HG02943 (cell line): ENCODE measurements at regions not wholly inside any gene's neighbourhood (a gene's known extent, or its start where the extent isn't known, plus 50 kb on each side); places are given as distances from the start of the nearest gene placed in this dataset.

Experiments
- ATAC-seq: cut with Tn5 transposase; IDR thresholded peaks from one replicate; pipeline ENCODE4 v1.9.1; 2021; ENCODE audit warnings: mild to moderate bottlenecking, low read depth, moderate library complexity; ENCODE audit not compliant: unreplicated experiment

GRCh38 chr2:34402376-34402775 is 803.3 kb upstream of the FAM98A start:
- ATAC-seq, result no peak

GRCh38 chr2:34401186-34401585 is 802.1 kb upstream of the FAM98A start:
- ATAC-seq, result no peak

GRCh38 chr2:34388446-34388845 is 789.3 kb upstream of the FAM98A start:
- no peak for ATAC-seq

- no peak for ATAC-seq
Observed at GRCh38 chr2:34387536-34387935, 788.4 kb upstream of the FAM98A start.

GRCh38 chr2:34379586-34379985 is 780.5 kb upstream of the FAM98A start:
- no peak for ATAC-seq

- no peak for ATAC-seq
Observed at GRCh38 chr2:34373586-34374233, 774.6 kb upstream of the FAM98A start.

- ATAC-seq, result no peak
Observed at GRCh38 chr2:34372967-34373366, 773.9 kb upstream of the FAM98A start.

GRCh38 chr2:34371711-34372110 is 772.6 kb upstream of the FAM98A start:
- ATAC-seq, result no peak

GRCh38 chr2:34368304-34368703 is 769.2 kb upstream of the FAM98A start:
- ATAC-seq, result no peak

GRCh38 chr2:34365932-34366331 is 766.8 kb upstream of the FAM98A start:
- no peak for ATAC-seq

- ATAC-seq, result no peak
Observed at GRCh38 chr2:34365512-34365911, 766.4 kb upstream of the FAM98A start.

- ATAC-seq, result no peak
Observed at GRCh38 chr2:34353509-34354113, 754.5 kb upstream of the FAM98A start.

GRCh38 chr2:34349527-34349926 is 750.4 kb upstream of the FAM98A start:
- no peak for ATAC-seq

GRCh38 chr2:34345030-34345429 is 745.9 kb upstream of the FAM98A start:
- ATAC-seq, result no peak

- ATAC-seq, result no peak
Observed at GRCh38 chr2:34340307-34340706, 741.2 kb upstream of the FAM98A start.

- ATAC-seq, result no peak
Observed at GRCh38 chr2:34337735-34338134, 738.6 kb upstream of the FAM98A start.

- no peak for ATAC-seq
Observed at GRCh38 chr2:34332813-34333212, 733.7 kb upstream of the FAM98A start.

GRCh38 chr2:34320056-34320455 is 721.0 kb upstream of the FAM98A start:
- no peak for ATAC-seq

GRCh38 chr2:34317797-34318196 is 718.7 kb upstream of the FAM98A start:
- no peak for ATAC-seq

- ATAC-seq, result no peak
Observed at GRCh38 chr2:34316788-34317187, 717.7 kb upstream of the FAM98A start.

GRCh38 chr2:34311816-34312215 is 712.7 kb upstream of the FAM98A start:
- no peak for ATAC-seq

- ATAC-seq, result no peak
Observed at GRCh38 chr2:34308140-34308539, 709.0 kb upstream of the FAM98A start.

- no peak for ATAC-seq
Observed at GRCh38 chr2:34307636-34308035, 708.5 kb upstream of the FAM98A start.
